B cell (primary cell): ENCODE measurements at regions not wholly inside any gene's neighbourhood (a gene's known extent, or its start where the extent isn't known, plus 50 kb on each side); places are given as distances from the start of the nearest gene placed in this dataset.

Experiments used
- ATAC-seq: fragments of 200-7000 bp; cut with Tn5 transposase; one replicate; pipeline ENCODE4 v1.10.0; 2021; ENCODE audit warnings: low read depth, mild to moderate bottlenecking, moderate number of reproducible peaks, moderate library complexity
- CTCF ChIA-PET: fragments of 350-600 bp; sonication (Branson Sonifier 250); formaldehyde crosslinking; loops from one replicate; lab custom pipeline; 2021; ENCODE audit warnings: antibody characterized with exemption, inconsistent platforms; lab: Charles Lee
- POLR2A ChIA-PET: fragments of 350-600 bp; sonication (Branson Sonifier 250); formaldehyde crosslinking; loops from one replicate; lab custom pipeline; 2021; ENCODE audit warnings: antibody characterized with exemption; lab: Charles Lee
- DNase-seq: peaks from one replicate; pipeline ENCODE4 v3.0.0; 2013
- H2AFZ ChIP-seq: 2 replicates; pipeline ENCODE4 v1.6.1; 2012; ENCODE audit warnings: mild to moderate bottlenecking, low read depth, low read length; ENCODE audit not compliant: insufficient read depth, poor library complexity, severe bottlenecking
- H3K27ac ChIP-seq, 2 donors: 1 replicate in 1 of 2; 2 replicates in 1 of 2; pipeline ENCODE4 v1.5.1; 2012 to 2013; ENCODE audit warnings: low read length in 2 of 2, mild to moderate bottlenecking in 2 of 2, moderate library complexity in 1 of 2
- H3K27me3 ChIP-seq, 4 experiments: fragments of 200-600 bp in 1 of 4; sonication (generic) in 1 of 4; replicated peaks in 1 of 4; 1 replicate in 2 of 4; 2 replicates in 2 of 4; pipeline versions ENCODE4 v1.6.1 to v1.7.0; 2013 to 2016; ENCODE audit warnings: low read length in 3 of 4, mild to moderate bottlenecking in 2 of 4, mixed read lengths in 1 of 4, moderate library complexity in 1 of 4; ENCODE audit not compliant: insufficient read depth in 4 of 4, control insufficient read depth in 3 of 4; ENCODE audit errors: control extremely low read depth in 1 of 4
- H3K36me3 ChIP-seq, 2 experiments: replicated peaks in 1 of 2; 1 replicate in 1 of 2; 2 replicates in 1 of 2; pipeline versions ENCODE4 v1.6.1 to v1.7.1; 2013; ENCODE audit warnings: low read length in 1 of 2; ENCODE audit not compliant: insufficient read depth in 2 of 2, control insufficient read depth in 1 of 2; ENCODE audit errors: control extremely low read depth in 1 of 2, extremely low read depth in 1 of 2
- H3K4me1 ChIP-seq, 2 donors: fragments of 200-600 bp in 1 of 2; sonication (generic) in 1 of 2; 1 replicate in 1 of 2; 2 replicates in 1 of 2; pipeline versions ENCODE4 v1.5.1 to v1.6.1; 2013 to 2017; ENCODE audit warnings: low read length in 2 of 2; ENCODE audit not compliant: control insufficient read depth in 2 of 2, insufficient read depth in 2 of 2
- H3K4me2 ChIP-seq: replicated peaks from 2 replicates; pipeline ENCODE3; 2012; ENCODE audit warnings: mild to moderate bottlenecking, low read depth, low read length; ENCODE audit not compliant: poor library complexity, severe bottlenecking
- H3K4me3 ChIP-seq, 5 experiments: fragments of 200-600 bp in 1 of 5; sonication (generic) in 1 of 5; 1 replicate in 3 of 5; 2 replicates in 2 of 5; pipeline versions ENCODE4 v1.5.1 to v1.7.0; 2011 to 2016; ENCODE audit warnings: low read length in 4 of 5, mild to moderate bottlenecking in 4 of 5, low read depth in 2 of 5, control low read depth in 1 of 5, moderate library complexity in 1 of 5; ENCODE audit not compliant: insufficient read depth in 1 of 5; ENCODE audit errors: control extremely low read depth in 1 of 5, extremely low read depth in 1 of 5
- H3K79me2 ChIP-seq: fragments of 200-600 bp; sonication (generic); one replicate; pipeline ENCODE4 v1.6.0; 2016; ENCODE audit warnings: low read length; ENCODE audit not compliant: control insufficient read depth, insufficient read depth
- H3K9ac ChIP-seq: fragments of 200-600 bp; sonication (generic); 2 replicates; pipeline ENCODE4 v1.6.1; 2017; ENCODE audit warnings: mild to moderate bottlenecking, low read length, moderate library complexity
- H3K9me3 ChIP-seq, 3 donors: one replicate each; pipeline versions ENCODE4 v1.6.1 to v1.7.1; 2013; ENCODE audit warnings: low read length in 2 of 3; ENCODE audit not compliant: control insufficient read depth in 2 of 3, insufficient read depth in 1 of 3; ENCODE audit errors: control extremely low read depth in 1 of 3
- H4K20me1 ChIP-seq: 2 replicates; pipeline ENCODE4 v1.6.0; 2012; ENCODE audit warnings: mild to moderate bottlenecking, low read length; ENCODE audit not compliant: insufficient read depth, control insufficient read depth, poor library complexity, severe bottlenecking
- H3K27ac Mint-ChIP-seq: one replicate; pipeline ENCODE4 v1.8.0; 2021; ENCODE audit warnings: mixed read lengths
- H3K27me3 Mint-ChIP-seq: one replicate; pipeline ENCODE4 v1.8.0; 2021; ENCODE audit warnings: mixed read lengths
- H3K4me1 Mint-ChIP-seq: one replicate; pipeline ENCODE4 v1.8.0; 2021; ENCODE audit warnings: mixed read lengths
- H3K4me3 Mint-ChIP-seq: one replicate; pipeline ENCODE4 v1.8.0; 2021; ENCODE audit warnings: mixed read lengths
- H3K9me3 Mint-ChIP-seq: one replicate; pipeline ENCODE4 v1.8.0; 2022; ENCODE audit warnings: mixed read lengths; ENCODE audit not compliant: insufficient read depth
- CTCF ChIP-seq: fragments of 200-600 bp; IDR thresholded peaks from one replicate; pipeline ENCODE4 v1.8.0; 2022; ENCODE audit warnings: antibody characterized with exemption, mild to moderate bottlenecking
- EZH2 ChIP-seq: IDR thresholded peaks from 2 replicates; pipeline ENCODE4 v1.6.1; 2012; ENCODE audit warnings: borderline replicate concordance, low read depth, mild to moderate bottlenecking, moderate library complexity, low read length; ENCODE audit not compliant: insufficient read depth, poor library complexity, severe bottlenecking
- WGBS: methylation state at CpG from one replicate; pipeline ENCODE4 v1.1.5; 2013; ENCODE audit warnings: missing lambda C conversion rate; ENCODE audit not compliant: insufficient coverage; 5-methylcytosine and 5-hydroxymethylcytosine counted together
- intact Hi-C: fragments of 100-400 bp; cut with micrococcal nuclease; formaldehyde crosslinking; loops from one replicate; pipeline ENCODE4 v1.10.0; 2022

DNA sequence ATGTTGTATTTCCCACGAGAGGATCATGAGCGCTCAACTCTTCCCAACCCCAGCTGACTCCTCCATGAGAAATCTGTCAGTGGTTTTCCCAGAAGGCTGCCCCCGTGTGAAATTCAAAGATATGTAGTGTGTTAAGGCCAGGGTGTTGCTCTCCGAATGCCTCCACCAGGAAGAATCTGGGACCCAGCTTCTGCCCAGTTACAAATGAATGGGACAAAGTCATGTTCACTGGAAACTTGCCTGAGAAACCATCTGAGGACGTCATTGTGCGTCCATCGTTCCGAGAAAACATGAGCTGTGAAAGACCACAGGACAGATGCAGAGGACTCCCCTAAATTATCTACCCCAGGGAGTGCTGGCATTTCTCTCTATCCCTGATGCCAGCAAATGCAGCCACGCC lies 86.0 kb downstream of the AIPL1 start:
- Histone ChIP-seq H3K4me1 (no peaks in the 10 kb centered on the region), H3K4me3 (no peak overlapping the region), H3K9ac (no peak overlapping the region), H3K79me2 (no peaks in the 10 kb centered on the region), H3K36me3 (no peaks in the 10 kb centered on the region), H3K9me3 (no peaks in the 10 kb centered on the region), H2AFZ (no peak overlapping the region), H3K27me3 (peaks cover 0 to 6% (median 0%) of the 10 kb centered on the region in 4 experiments), H3K27ac (no peak overlapping the region), H4K20me1 (no peaks in the 10 kb centered on the region), H3K4me2 (no peak overlapping the region)
- Mint-ChIP-seq H3K27me3 (peaks cover 22% of the 10 kb centered on the region), H3K4me3 (no peak overlapping the region), H3K27ac (no peak overlapping the region), H3K4me1 (no peaks in the 10 kb centered on the region), H3K9me3 (no peaks in the 10 kb centered on the region)
- 88% methylated on average over 6 of the region's 9 CpGs for WGBS
- ChIA-PET POLR2A (no interaction called here), CTCF (no interaction called here)
- no peak for ATAC-seq
- TF ChIP-seq EZH2 (no peak), CTCF (no peak)
- no peak for DNase-seq
- intact Hi-C loops, result no loop called here

DNA sequence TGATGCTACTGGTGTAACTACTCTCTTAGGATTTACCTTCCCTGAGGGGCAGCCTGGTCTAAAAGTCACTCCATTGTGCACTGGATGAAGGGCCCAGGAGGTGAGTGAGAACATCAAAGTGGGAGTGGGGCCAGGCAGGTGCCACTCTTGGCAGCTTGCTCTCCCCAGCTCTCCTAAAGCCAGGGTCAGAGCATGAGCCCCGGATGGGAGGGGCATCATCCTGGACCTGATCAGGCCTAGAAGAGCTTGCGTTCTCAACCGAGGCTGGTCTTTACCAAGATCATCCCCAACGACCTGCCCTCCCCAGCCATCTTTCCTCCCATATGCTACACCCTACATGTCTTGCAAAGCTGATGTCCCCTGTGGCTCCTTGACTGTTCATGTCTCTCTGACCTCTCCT lies 87.1 kb downstream of the AIPL1 start:
- H3K27ac ChIP-seq, result no peak overlapping the region
- Mint-ChIP-seq H3K27ac (no peak overlapping the region), H3K4me3 (no peak overlapping the region), H3K27me3 (peaks cover 13% of the 10 kb centered on the region), H3K4me1 (no peaks in the 10 kb centered on the region), H3K9me3 (no peaks in the 10 kb centered on the region)
- no peak overlapping the region for H2AFZ ChIP-seq
- no peak for DNase-seq
- H3K4me3 ChIP-seq, result no peak overlapping the region
- no peaks in the 10 kb centered on the region for H3K9me3 ChIP-seq
- H3K4me2 ChIP-seq, result no peak overlapping the region
- H3K27me3 ChIP-seq, result peaks cover 0 to 6% (median 0%) of the 10 kb centered on the region in 4 experiments
- 73% methylated on average over 4 of the region's 4 CpGs for WGBS
- no peak for TF ChIP-seq EZH2
- no peak for TF ChIP-seq CTCF
- ATAC-seq, result no peak
- CTCF ChIA-PET, result interaction anchor here (1.0 kb wide), 1 partner anchor 13 kb away, joined by 3 read pairs; no protein-coding TSS in a partner anchor
- H3K9ac ChIP-seq, result no peak overlapping the region
- no peaks in the 10 kb centered on the region for H3K4me1 ChIP-seq
- no peaks in the 10 kb centered on the region for H3K36me3 ChIP-seq
- intact Hi-C loops, result no loop called here
- no peaks in the 10 kb centered on the region for H4K20me1 ChIP-seq
- POLR2A ChIA-PET, result no interaction called here
- H3K79me2 ChIP-seq, result no peaks in the 10 kb centered on the region
